GM21526 (cell line): ENCODE measurements at regions not wholly inside any gene's neighbourhood (a gene's known extent, or its start where the extent isn't known, plus 50 kb on each side); places are given as distances from the start of the nearest gene placed in this dataset.

Source experiments
- ATAC-seq: cut with Tn5 transposase; IDR thresholded peaks from one replicate; pipeline ENCODE4 v1.9.1; 2021; ENCODE audit warnings: moderate library complexity; ENCODE audit not compliant: unreplicated experiment, low FRiP score

DNA sequence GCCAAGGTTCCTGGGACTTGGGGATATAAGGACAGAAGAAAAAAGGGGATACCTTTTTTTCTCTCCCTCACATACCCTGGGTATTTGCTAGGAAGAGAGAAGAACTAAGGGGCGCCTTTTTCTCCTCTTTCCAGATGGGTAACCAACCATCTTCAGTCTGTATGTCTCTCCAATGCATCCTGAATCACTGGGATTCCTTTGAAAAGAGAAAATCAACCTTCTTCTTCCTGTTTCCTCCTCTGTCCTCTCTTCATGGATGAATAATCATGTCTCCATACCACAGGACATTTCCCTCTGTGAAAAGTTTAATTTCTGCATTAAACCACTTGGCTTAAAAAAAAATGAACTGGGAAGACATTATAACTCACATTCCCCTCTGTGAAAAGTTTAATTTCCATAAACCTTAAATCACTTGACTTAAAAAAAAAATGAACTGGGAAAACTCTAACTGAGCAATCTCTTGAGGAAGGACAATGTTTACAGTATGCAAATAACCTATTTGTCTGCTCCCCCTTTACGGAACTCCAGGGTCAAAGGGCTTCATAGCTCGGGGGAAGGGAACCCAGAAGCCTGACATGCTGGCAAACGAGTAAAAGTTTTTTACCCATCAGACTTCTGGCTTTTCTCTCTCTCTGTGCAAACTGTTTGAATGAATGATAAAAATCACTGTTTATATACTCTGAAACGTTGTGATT lies 56.7 kb upstream of the FAM98A start:
- ATAC-seq: no peak

DNA sequence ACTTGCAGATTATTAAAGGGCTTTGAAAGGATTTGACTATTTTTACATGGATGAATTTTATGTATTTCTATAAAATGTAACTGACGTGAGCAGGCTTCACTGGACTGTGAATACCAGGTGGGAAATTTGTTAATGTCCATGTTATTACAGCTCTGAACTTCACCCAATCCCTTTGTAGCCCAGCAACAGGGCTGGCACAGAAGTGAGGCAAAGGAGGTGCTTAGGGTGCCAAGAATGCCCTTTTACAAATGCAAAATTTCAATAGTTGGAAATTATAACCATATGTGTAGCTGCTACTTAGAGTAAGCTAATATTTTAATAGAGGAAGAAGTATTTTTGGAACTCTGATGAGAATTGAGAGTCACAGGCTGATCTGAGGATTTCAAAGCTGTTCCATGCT lies 53.7 kb upstream of the FAM98A start:
- no peak for ATAC-seq

GRCh38 chr2:33650171-33650570 lies 51.1 kb upstream of the FAM98A start:
- ATAC-seq: no peak
